ENCODE measurements at regions not wholly inside any gene's neighbourhood (a gene's known extent, or its start where the extent isn't known, plus 50 kb on each side); places are given as distances from the start of the nearest gene placed in this dataset.

- no peak overlapping the region for H3K4me2 ChIP-seq (ENCODE audit: low read length)
- no peaks in the 10 kb centered on the region for H3K27me3 ChIP-seq (ENCODE audit: low read depth, low read length)
- no peaks in the 10 kb centered on the region for H3K36me3 ChIP-seq (replicated peaks; ENCODE audit: low read depth, low read length)
- no peaks in the 10 kb centered on the region for H3K9me3 ChIP-seq (ENCODE audit: insufficient read depth, low read length)
- no peak overlapping the region for H2AFZ ChIP-seq (ENCODE audit: low read depth, low read length)
- H3K27ac ChIP-seq (ENCODE audit: low read length), result no peak overlapping the region
- no peak overlapping the region for H3K4me3 ChIP-seq (ENCODE audit: low read length)
- no peak for TF ChIP-seq EZH2phosphoT487 (IDR thresholded peaks at IDR 0.05; ENCODE audit: low read depth)
- TF ChIP-seq CTCF (IDR thresholded peaks at IDR 0.05; ENCODE audit: low read depth, low read length), result no peak
- H3K4me1 ChIP-seq (ENCODE audit: low read length), result no peaks in the 10 kb centered on the region
- H3K79me2 ChIP-seq (ENCODE audit: low read length), result no peaks in the 10 kb centered on the region
- H4K20me1 ChIP-seq (ENCODE audit: insufficient read depth, low read length), result no peaks in the 10 kb centered on the region
- H3K9ac ChIP-seq (ENCODE audit: low read length), result no peak overlapping the region
These were observed 1525.9 kb upstream of the SLC10A2 start for GRCh38 chr13:104592127-104592526.

- no peak overlapping the region for H3K27ac ChIP-seq (ENCODE audit: low read length)
- no peak overlapping the region for H2AFZ ChIP-seq (ENCODE audit: low read depth, low read length)
These were observed 1520.0 kb upstream of the SLC10A2 start for GRCh38 chr13:104586051-104586746.

GRCh38 chr13:104584481-104584880 lies 1518.3 kb upstream of the SLC10A2 start:
- no peaks in the 10 kb centered on the region for H3K4me1 ChIP-seq (ENCODE audit: low read length)
- H3K36me3 ChIP-seq (replicated peaks; ENCODE audit: low read depth, low read length), result no peaks in the 10 kb centered on the region
- no peaks in the 10 kb centered on the region for H4K20me1 ChIP-seq (ENCODE audit: insufficient read depth, low read length)
- H3K4me3 ChIP-seq (ENCODE audit: low read length), result no peak overlapping the region
- H3K9ac ChIP-seq (ENCODE audit: low read length), result no peak overlapping the region
- H3K4me2 ChIP-seq (ENCODE audit: low read length), result no peak overlapping the region
- H3K9me3 ChIP-seq (ENCODE audit: insufficient read depth, low read length), result no peaks in the 10 kb centered on the region; the same call in 1 of the 2 replicates
- no peak overlapping the region for H3K27ac ChIP-seq (ENCODE audit: low read length)
- TF ChIP-seq CTCF (IDR thresholded peaks at IDR 0.05; ENCODE audit: low read depth, low read length), result no peak
- no peak for TF ChIP-seq EZH2phosphoT487 (IDR thresholded peaks at IDR 0.05; ENCODE audit: low read depth)
- no peaks in the 10 kb centered on the region for H3K79me2 ChIP-seq (ENCODE audit: low read length)
- H3K27me3 ChIP-seq (ENCODE audit: low read depth, low read length), result no peaks in the 10 kb centered on the region
- no peak overlapping the region for H2AFZ ChIP-seq (ENCODE audit: low read depth, low read length)

More at GRCh38 chr13:104586051-104586746, 1520.0 kb upstream of the SLC10A2 start:
- TF ChIP-seq CTCF (IDR thresholded peaks at IDR 0.05; ENCODE audit: low read depth, low read length) (no peak), EZH2phosphoT487 (IDR thresholded peaks at IDR 0.05; ENCODE audit: low read depth) (no peak)
- no peaks in the 10 kb centered on the region for H3K79me2 ChIP-seq (ENCODE audit: low read length)
- no peaks in the 10 kb centered on the region for H3K36me3 ChIP-seq (replicated peaks; ENCODE audit: low read depth, low read length)
- no peaks in the 10 kb centered on the region for H3K27me3 ChIP-seq (ENCODE audit: low read depth, low read length)
- no peaks in the 10 kb centered on the region; the same call in 1 of the 2 replicates for H3K9me3 ChIP-seq (ENCODE audit: insufficient read depth, low read length)
- H4K20me1 ChIP-seq (ENCODE audit: insufficient read depth, low read length), result no peaks in the 10 kb centered on the region
- H3K9ac ChIP-seq (ENCODE audit: low read length), result no peak overlapping the region
- H3K4me2 ChIP-seq (ENCODE audit: low read length), result no peak overlapping the region
- H3K4me3 ChIP-seq (ENCODE audit: low read length), result no peak overlapping the region
- H3K4me1 ChIP-seq (ENCODE audit: low read length), result no peaks in the 10 kb centered on the region

DNA sequence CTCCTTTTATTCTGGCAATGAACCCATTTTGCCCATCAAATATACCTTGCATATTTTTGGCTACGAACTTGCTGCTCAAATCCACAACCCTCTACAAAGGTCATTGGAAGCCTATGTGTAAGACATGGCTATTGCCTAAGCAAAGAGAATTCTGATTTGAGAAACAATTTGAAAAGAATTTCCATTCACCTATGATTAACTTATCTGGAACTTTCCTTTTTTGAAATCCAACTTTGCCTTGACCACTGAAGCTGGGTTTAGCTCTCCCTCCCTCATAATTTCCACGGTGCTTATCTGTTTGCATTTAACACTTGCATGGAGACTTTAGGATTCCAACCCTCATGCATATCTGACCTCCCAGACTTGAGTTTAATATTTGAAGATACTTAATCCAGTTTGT lies 1514.7 kb upstream of the SLC10A2 start:
- Histone ChIP-seq H4K20me1 (ENCODE audit: insufficient read depth, low read length) (no peaks in the 10 kb centered on the region), H3K4me2 (ENCODE audit: low read length) (no peak overlapping the region), H3K79me2 (ENCODE audit: low read length) (no peaks in the 10 kb centered on the region), H3K36me3 (replicated peaks; ENCODE audit: low read depth, low read length) (no peaks in the 10 kb centered on the region), H3K27ac (ENCODE audit: low read length) (no peak overlapping the region), H3K9me3 (ENCODE audit: insufficient read depth, low read length) (no peaks in the 10 kb centered on the region; the same call in 1 of the 2 replicates), H2AFZ (ENCODE audit: low read depth, low read length) (no peak overlapping the region), H3K4me3 (ENCODE audit: low read length) (no peak overlapping the region), H3K9ac (ENCODE audit: low read length) (no peak overlapping the region), H3K4me1 (ENCODE audit: low read length) (no peaks in the 10 kb centered on the region), H3K27me3 (ENCODE audit: low read depth, low read length) (no peaks in the 10 kb centered on the region)
- TF ChIP-seq CTCF (IDR thresholded peaks at IDR 0.05; ENCODE audit: low read depth, low read length) (no peak), EZH2phosphoT487 (IDR thresholded peaks at IDR 0.05; ENCODE audit: low read depth) (no peak)

Measured in OCI-LY3 (cell line).